Testis (tissue), 2 donors: ENCODE measurements at regions not wholly inside any gene's neighbourhood (a gene's known extent, or its start where the extent isn't known, plus 50 kb on each side); places are given as distances from the start of the nearest gene placed in this dataset.

Source experiments
- DNase-seq: peaks from one replicate; pipeline ENCODE4 v3.0.0-alpha.2; 2019
- H3K27ac ChIP-seq, 2 donors: fragments of 200-600 bp; sonication (generic); one replicate each; pipeline ENCODE4 v1.5.1; 2019
- H3K27me3 ChIP-seq: fragments of 200-600 bp; sonication (generic); one replicate; pipeline ENCODE4 v1.5.1; 2019
- H3K36me3 ChIP-seq: fragments of 200-600 bp; sonication (generic); one replicate; pipeline ENCODE4 v1.5.1; 2017; ENCODE audit warnings: low read depth; ENCODE audit errors: missing control alignments
- H3K4me1 ChIP-seq: fragments of 200-600 bp; sonication (generic); one replicate; pipeline ENCODE4 v1.5.1; 2019
- H3K4me3 ChIP-seq, 2 donors: fragments of 200-600 bp; sonication (generic); one replicate each; pipeline ENCODE4 v1.5.1; 2017 to 2019
- H3K9me3 ChIP-seq: fragments of 200-600 bp; sonication (generic); one replicate; pipeline ENCODE4 v1.5.1; 2017
- CTCF ChIP-seq, 3 experiments: fragments of 450-650 bp in 2 of 3; fragments of 200-600 bp in 1 of 3; sonication (generic) in 1 of 3; IDR thresholded peaks; one replicate each; pipeline ENCODE4 v1.5.1; 2016 to 2019; ENCODE audit warnings: antibody characterized with exemption in 3 of 3, mild to moderate bottlenecking in 2 of 3, moderate library complexity in 1 of 3
- POLR2A ChIP-seq: fragments of 450-650 bp; IDR thresholded peaks from one replicate; pipeline ENCODE4 v1.6.1; 2017; ENCODE audit warnings: antibody characterized with exemption, mild to moderate bottlenecking, moderate library complexity
- WGBS, 2 donors: methylation state at CpG; one replicate each; pipeline ENCODE4 v1.1.5; 2018; 5-methylcytosine and 5-hydroxymethylcytosine counted together
- intact Hi-C: fragments of 100-400 bp; cut with DNase I; formaldehyde crosslinking; loops from one replicate; pipeline ENCODE4 v1.15.1; 2023; ENCODE audit warnings: low total_unique reads

GRCh38 chr16:51872524-51872923 is 674.4 kb downstream of the TOX3 start:
- DNase-seq: no peak
- H3K27me3 ChIP-seq: no peaks in the 10 kb centered on the region
- no peak overlapping the region for H3K4me3 ChIP-seq
- H3K36me3 ChIP-seq: no peaks in the 10 kb centered on the region
- H3K4me1 ChIP-seq: no peaks in the 10 kb centered on the region
- H3K9me3 ChIP-seq: no peaks in the 10 kb centered on the region
- intact Hi-C loops: no loop called here
- no peak for TF ChIP-seq CTCF (IDR thresholded peaks at IDR 0.05)
- TF ChIP-seq POLR2A: no peak
- H3K27ac ChIP-seq: no peak overlapping the region

- WGBS, 2 donors: 60 to 68% methylated on average over 2 of the region's 2 CpGs
- H3K27ac ChIP-seq: no peak overlapping the region
- no peak overlapping the region for H3K4me3 ChIP-seq
- no peaks in the 10 kb centered on the region for H3K9me3 ChIP-seq
- no peaks in the 10 kb centered on the region for H3K27me3 ChIP-seq
- TF ChIP-seq POLR2A (no peak), CTCF (IDR thresholded peaks at IDR 0.05) (no peak)
- H3K36me3 ChIP-seq: no peaks in the 10 kb centered on the region
- intact Hi-C loops: no loop called here
- DNase-seq: no peak
- H3K4me1 ChIP-seq: no peaks in the 10 kb centered on the region
Measured at GRCh38 chr16:51870296-51870854, 676.6 kb downstream of the TOX3 start.

GRCh38 chr16:51869176-51869575 is 677.8 kb downstream of the TOX3 start:
- WGBS, 2 donors: 90 to 95% methylated on average over 1 of the region's 1 CpG
- Histone ChIP-seq H3K27ac (no peak overlapping the region), H3K4me1 (no peaks in the 10 kb centered on the region), H3K4me3 (no peak overlapping the region), H3K9me3 (no peaks in the 10 kb centered on the region), H3K36me3 (no peaks in the 10 kb centered on the region), H3K27me3 (no peaks in the 10 kb centered on the region)
- intact Hi-C loops: no loop called here
- no peak for TF ChIP-seq CTCF (IDR thresholded peaks at IDR 0.05)
- no peak for TF ChIP-seq POLR2A
- no peak for DNase-seq

GRCh38 chr16:51868631-51869030 is 678.3 kb downstream of the TOX3 start:
- TF ChIP-seq CTCF (IDR thresholded peaks at IDR 0.05) (no peak), POLR2A (no peak)
- intact Hi-C loops: no loop called here
- H3K27me3 ChIP-seq: no peaks in the 10 kb centered on the region
- 93 to 100% methylated on average over 2 of the region's 2 CpGs for WGBS, 2 donors
- H3K4me1 ChIP-seq: no peaks in the 10 kb centered on the region
- H3K4me3 ChIP-seq: no peak overlapping the region
- no peaks in the 10 kb centered on the region for H3K9me3 ChIP-seq
- DNase-seq: no peak
- no peaks in the 10 kb centered on the region for H3K36me3 ChIP-seq
- no peak overlapping the region for H3K27ac ChIP-seq

- H3K36me3 ChIP-seq: no peaks in the 10 kb centered on the region
- no peak for DNase-seq
- H3K27me3 ChIP-seq: no peaks in the 10 kb centered on the region
- no peak overlapping the region for H3K27ac ChIP-seq
- intact Hi-C loops: no loop called here
- no peaks in the 10 kb centered on the region for H3K9me3 ChIP-seq
- no peaks in the 10 kb centered on the region for H3K4me1 ChIP-seq
- no peak overlapping the region for H3K4me3 ChIP-seq
- TF ChIP-seq POLR2A: no peak
- TF ChIP-seq CTCF (IDR thresholded peaks at IDR 0.05): no peak
- 84 to 89% methylated on average over 8 of the region's 8 CpGs for WGBS, 2 donors
Measured at GRCh38 chr16:51867386-51868065, 679.4 kb downstream of the TOX3 start.
